ENCODE measurements at regions not wholly inside any gene's neighbourhood (a gene's known extent, or its start where the extent isn't known, plus 50 kb on each side); places are given as distances from the start of the nearest gene placed in this dataset.

DNA sequence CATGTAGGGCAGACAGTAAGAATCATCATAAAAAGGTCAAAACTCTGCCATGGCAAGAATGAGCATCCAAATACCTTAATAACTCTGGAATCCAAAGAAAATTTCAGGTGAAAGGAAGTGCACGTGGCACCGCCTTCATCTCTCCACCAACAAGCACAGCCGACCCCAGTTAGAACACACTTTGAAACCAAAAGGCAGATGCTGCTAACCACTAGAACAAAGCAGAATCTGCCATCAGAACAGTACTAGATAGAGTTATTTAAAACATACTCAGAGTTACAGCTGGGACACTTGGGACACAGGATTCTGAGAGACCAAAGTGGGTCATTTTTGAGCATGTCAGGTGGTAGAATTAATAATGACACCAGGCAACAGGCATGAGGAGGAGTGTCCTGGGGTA, 106.7 kb upstream of the SOD1 start:
- TF ChIP-seq, protein P1, sequence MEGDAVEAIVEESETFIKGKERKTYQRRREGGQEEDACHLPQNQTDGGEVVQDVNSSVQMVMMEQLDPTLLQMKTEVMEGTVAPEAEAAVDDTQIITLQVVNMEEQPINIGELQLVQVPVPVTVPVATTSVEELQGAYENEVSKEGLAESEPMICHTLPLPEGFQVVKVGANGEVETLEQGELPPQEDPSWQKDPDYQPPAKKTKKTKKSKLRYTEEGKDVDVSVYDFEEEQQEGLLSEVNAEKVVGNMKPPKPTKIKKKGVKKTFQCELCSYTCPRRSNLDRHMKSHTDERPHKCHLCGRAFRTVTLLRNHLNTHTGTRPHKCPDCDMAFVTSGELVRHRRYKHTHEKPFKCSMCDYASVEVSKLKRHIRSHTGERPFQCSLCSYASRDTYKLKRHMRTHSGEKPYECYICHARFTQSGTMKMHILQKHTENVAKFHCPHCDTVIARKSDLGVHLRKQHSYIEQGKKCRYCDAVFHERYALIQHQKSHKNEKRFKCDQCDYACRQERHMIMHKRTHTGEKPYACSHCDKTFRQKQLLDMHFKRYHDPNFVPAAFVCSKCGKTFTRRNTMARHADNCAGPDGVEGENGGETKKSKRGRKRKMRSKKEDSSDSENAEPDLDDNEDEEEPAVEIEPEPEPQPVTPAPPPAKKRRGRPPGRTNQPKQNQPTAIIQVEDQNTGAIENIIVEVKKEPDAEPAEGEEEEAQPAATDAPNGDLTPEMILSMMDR (IDR thresholded peaks at IDR 0.05 in 4 of 5, conservative IDR thresholded peaks at IDR 0.05 in 1 of 5), result no peak
- no peak for TF ChIP-seq POLR2A (IDR thresholded peaks at IDR 0.05)
